ENCODE measurements at regions not wholly inside any gene's neighbourhood (a gene's known extent, or its start where the extent isn't known, plus 50 kb on each side); places are given as distances from the start of the nearest gene placed in this dataset.
"Not testable (repeated sequence)": the region's sequence is repeated elsewhere in the genome, so short reads cannot be mapped to it uniquely, and the experiment has no call there.

- TF ChIP-seq CTCF, POLR2A (IDR thresholded peaks at IDR 0.05): not testable (repeated sequence)
Observed at GRCh38 chr9:62915168-62915567, 1725.3 kb downstream of the SPATA31A7 start.
